ENCODE measurements at regions not wholly inside any gene's neighbourhood (a gene's known extent, or its start where the extent isn't known, plus 50 kb on each side); places are given as distances from the start of the nearest gene placed in this dataset.

GRCh38 chr14:97380539-97380941 lies 583.4 kb downstream of the VRK1 start:
- intact Hi-C loops (cut with DNase I), result no loop called here
- Histone ChIP-seq H3K9me3 (no peaks in the 10 kb centered on the region), H3K27me3 (ENCODE audit: insufficient read depth in 3 of 3, low read length in 2 of 3) (peaks cover 0 to 2% (median 0%) of the 10 kb centered on the region in 3 donors), H3K4me3 (no peak overlapping the region), H3K4me1 (no peaks in the 10 kb centered on the region), H3K27ac (no peak overlapping the region), H3K36me3 (ENCODE audit: insufficient read depth in 1 of 2, low read depth in 1 of 2) (no peaks in the 10 kb centered on the region)
- TF ChIP-seq CTCF (IDR thresholded peaks at IDR 0.05), result no peak
- no peak for ATAC-seq
- no peak for DNase-seq
- 88 to 91% (median 89%) methylated on average over 7 of the region's 7 CpGs for WGBS, 3 donors

GRCh38 chr14:97381309-97381708 lies 584.1 kb downstream of the VRK1 start:
- H3K4me3 ChIP-seq, result no peak overlapping the region
- no peak for DNase-seq

DNA sequence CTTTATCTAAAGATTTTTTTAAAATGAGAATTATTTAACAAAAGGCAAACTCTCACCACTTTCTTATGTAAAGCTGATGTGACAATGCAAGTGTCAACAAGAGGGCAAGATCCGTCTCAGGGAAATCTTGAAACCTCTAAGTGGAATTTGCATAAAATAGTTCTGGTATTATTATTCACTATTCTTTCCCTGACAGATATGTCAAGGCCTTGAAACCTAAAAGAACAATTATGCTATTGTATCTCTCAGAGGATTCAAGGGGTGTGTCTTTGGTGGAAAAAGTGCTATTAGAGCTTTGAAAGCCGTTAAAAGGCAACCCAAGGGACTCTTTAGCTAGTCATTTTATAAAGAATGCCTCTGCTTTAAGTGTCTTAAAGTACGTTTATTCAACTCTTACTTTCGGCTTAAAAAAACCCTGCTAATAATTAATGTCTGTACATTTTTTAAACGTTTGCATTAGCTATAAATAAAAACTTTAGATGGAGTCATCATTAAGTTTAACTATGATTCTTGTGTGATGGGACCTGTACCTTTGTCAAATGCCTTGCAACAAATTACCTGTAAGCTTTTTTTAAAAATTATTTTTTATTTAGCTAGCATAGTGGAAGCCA lies 585.5 kb downstream of the VRK1 start:
- H3K36me3 ChIP-seq (ENCODE audit: insufficient read depth in 1 of 2, low read depth in 1 of 2), result no peaks in the 10 kb centered on the region
- DNase-seq (no peak), ATAC-seq (no peak)
- intact Hi-C loops (cut with DNase I), result no loop called here
- no peaks in the 10 kb centered on the region for H3K9me3 ChIP-seq
- no peaks in the 10 kb centered on the region for H3K4me1 ChIP-seq
- 40 to 42% (median 41%) methylated on average over 5 of the region's 5 CpGs for WGBS, 3 donors
- no peak for TF ChIP-seq CTCF (IDR thresholded peaks at IDR 0.05)
- H3K27ac ChIP-seq, result no peak overlapping the region
- no peak overlapping the region for H3K4me3 ChIP-seq
- H3K27me3 ChIP-seq (ENCODE audit: insufficient read depth in 3 of 3, low read length in 2 of 3), result no peaks in the 10 kb centered on the region

More at GRCh38 chr14:97381309-97381708, 584.1 kb downstream of the VRK1 start:
- Histone ChIP-seq H3K4me1 (no peaks in the 10 kb centered on the region), H3K36me3 (ENCODE audit: insufficient read depth in 1 of 2, low read depth in 1 of 2) (no peaks in the 10 kb centered on the region), H3K27ac (no peak overlapping the region), H3K27me3 (ENCODE audit: insufficient read depth in 3 of 3, low read length in 2 of 3) (peaks cover 0 to 2% (median 0%) of the 10 kb centered on the region in 3 donors), H3K9me3 (no peaks in the 10 kb centered on the region)
- no peak for TF ChIP-seq CTCF (IDR thresholded peaks at IDR 0.05)
- 69 to 100% (median 81%) methylated on average over 1 of the region's 1 CpG for WGBS, 3 donors
- no peak for ATAC-seq
- intact Hi-C loops (cut with DNase I), result no loop called here

DNA sequence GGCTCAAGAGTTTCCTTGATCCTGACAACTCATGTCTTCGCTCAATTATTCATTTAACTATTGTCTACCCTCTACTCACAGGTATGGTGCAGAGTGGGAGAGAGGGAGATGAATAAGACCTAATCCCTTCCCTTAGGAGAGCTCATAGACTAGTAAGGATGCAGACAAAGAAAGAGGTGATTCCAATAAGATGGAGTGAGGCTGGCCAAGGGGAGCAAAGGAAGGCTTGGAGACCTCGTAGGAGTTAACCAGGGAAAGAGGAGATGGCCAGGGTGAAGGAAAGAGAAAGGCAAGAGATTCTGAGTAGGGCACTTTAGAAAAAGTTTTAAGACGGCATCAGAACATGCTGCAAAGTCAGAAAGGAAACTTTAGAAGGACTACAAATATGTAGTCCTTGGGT lies 588.5 kb downstream of the VRK1 start:
- Histone ChIP-seq H3K27me3 (ENCODE audit: insufficient read depth in 3 of 3, low read length in 2 of 3) (no peaks in the 10 kb centered on the region), H3K36me3 (ENCODE audit: insufficient read depth in 1 of 2, low read depth in 1 of 2) (no peaks in the 10 kb centered on the region), H3K4me1 (no peaks in the 10 kb centered on the region), H3K4me3 (no peak overlapping the region), H3K9me3 (no peaks in the 10 kb centered on the region), H3K27ac (no peak overlapping the region)
- ATAC-seq (no peak), DNase-seq (no peak)
- 73 to 90% (median 78%) methylated on average over 3 of the region's 3 CpGs for WGBS, 3 donors
- TF ChIP-seq CTCF (IDR thresholded peaks at IDR 0.05), result no peak
- intact Hi-C loops (cut with DNase I), result no loop called here

GRCh38 chr14:97387252-97387874 lies 590.2 kb downstream of the VRK1 start:
- ATAC-seq (no peak), DNase-seq (no peak)
- Histone ChIP-seq H3K9me3 (no peaks in the 10 kb centered on the region), H3K4me1 (no peaks in the 10 kb centered on the region), H3K36me3 (ENCODE audit: insufficient read depth in 1 of 2, low read depth in 1 of 2) (no peaks in the 10 kb centered on the region), H3K27ac (no peak overlapping the region), H3K27me3 (ENCODE audit: insufficient read depth in 3 of 3, low read length in 2 of 3) (no peaks in the 10 kb centered on the region), H3K4me3 (no peak overlapping the region)
- no peak for TF ChIP-seq CTCF (IDR thresholded peaks at IDR 0.05)
- WGBS, 3 donors, result 48 to 52% (median 50%) methylated on average over 9 of the region's 9 CpGs
- intact Hi-C loops (cut with DNase I), result no loop called here

Measured in psoas muscle (tissue), 7 donors.